NCI-H1417 (cell line): ENCODE measurements at regions not wholly inside any gene's neighbourhood (a gene's known extent, or its start where the extent isn't known, plus 50 kb on each side); places are given as distances from the start of the nearest gene placed in this dataset.
"Not testable (repeated sequence)": the region's sequence is repeated elsewhere in the genome, so short reads cannot be mapped to it uniquely, and the experiment has no call there.

ENCODE experiments used
- DNase-seq, 3 experiments: peaks; one replicate each; lab custom pipeline; 2025; lab: John Stamatoyannopoulos, UW

DNA sequence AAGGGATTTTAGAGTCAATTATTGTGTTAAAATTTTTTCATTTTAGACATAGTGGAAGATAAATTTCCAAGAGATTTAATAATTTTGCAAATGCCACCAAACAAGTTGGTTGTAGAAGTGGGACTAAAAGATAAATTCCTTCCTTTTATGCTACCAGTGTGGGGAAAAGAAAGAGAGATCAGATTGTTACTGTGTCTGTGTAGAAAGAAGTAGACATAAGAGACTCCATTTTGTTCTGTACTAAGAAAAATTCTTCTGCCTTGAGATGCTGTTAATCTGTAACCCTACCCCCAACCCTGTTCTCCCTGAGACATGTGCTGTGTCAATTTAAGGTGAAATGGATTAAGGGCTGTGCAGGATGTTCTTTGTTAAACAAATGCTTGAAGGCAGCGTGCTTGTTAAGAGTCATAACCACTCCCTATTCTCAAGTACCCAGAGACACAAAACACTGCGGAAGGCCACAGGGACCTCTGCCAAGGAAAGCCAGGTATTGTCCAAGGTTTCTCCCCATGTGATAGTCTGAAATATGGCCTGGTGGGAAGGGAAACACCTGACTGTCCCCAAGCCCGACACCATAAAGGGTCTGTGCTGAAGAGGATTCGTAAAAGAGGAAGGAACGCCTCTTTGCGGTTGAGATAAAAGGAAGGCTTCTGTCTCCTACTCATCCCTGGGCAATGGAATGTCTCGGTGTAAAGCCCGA, 117.0 kb downstream of the CEP44 start:
- peak in 1 of 3 experiments; percentile 65 for DNase-seq

DNA sequence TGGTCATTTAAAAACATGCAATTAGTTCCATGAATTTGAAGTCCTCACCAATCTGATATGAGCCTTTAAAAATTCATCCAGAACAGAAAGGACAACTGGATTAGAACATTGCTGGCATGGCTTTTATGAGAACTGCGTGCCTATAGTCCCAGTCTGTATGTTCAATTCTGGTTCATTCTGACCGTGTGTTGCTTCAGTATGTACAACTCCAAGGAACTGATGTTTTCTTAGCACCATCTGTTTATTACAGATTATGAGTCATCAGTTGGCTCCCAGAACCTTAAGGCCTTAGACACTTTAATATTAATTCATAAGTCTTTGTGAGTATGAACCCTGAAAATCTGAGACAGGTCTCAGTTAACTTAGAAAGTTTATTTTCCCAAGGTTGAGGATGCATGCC, 115.0 kb downstream of the CEP44 start:
- DNase-seq, result no peak

DNA sequence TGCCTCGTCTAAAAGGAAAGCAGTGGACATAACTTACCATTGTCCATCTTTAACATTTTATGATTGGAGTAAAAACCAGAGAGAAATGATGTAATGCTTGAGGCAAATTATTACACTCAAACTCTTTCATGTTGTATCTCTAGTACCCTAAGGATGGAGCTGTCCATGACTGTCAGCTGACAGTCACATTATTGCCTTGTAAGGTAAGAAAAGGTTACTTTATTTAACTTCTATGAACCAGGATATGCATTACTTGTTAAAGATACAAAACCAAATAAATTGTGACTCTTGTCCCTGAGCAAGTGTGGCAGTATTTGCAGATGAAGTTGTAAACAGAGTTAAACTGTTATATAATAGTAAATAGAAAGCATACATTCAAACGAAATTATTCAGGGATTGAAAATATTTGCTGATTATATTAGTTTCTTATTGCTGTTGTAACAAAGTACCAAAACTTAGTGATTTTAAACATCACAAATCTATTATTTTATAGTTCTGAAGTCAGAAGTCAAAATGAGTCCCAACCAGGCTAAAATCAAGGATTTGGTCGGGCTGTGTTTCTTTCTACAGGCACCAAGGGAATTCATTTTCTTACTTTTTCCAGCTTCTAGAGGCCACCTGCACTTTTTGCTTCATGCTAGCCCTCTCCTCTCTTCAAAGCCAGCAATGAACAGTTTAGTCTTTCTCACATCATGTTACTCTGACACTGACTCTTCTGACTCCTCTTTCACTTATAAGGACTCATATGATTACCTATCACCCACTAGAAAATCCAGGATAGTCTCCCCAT, 113.8 kb downstream of the CEP44 start:
- no peak for DNase-seq

DNA sequence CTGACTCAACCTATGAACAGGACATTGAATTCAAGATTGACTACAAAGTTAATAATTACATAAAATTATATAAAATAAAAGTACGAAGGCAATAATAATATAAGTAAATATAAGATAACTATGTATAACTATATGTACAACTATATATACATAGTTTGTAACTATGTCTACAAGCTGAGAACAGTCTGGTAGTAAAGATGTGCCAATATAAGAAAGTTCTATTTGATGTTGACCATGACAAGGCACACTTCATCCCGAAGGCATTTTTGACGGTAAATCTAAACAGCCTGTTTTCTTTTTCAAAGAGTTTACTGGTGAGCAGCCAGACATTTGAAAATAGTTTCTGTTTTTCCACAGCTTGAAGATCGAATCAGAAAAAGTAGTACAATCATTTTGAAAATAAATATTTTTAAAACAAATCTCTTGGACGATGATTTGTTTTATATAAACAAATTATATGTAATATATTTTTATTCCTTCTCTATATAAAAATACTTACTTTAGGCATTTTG, 112.9 kb downstream of the CEP44 start:
- no peak for DNase-seq

DNA sequence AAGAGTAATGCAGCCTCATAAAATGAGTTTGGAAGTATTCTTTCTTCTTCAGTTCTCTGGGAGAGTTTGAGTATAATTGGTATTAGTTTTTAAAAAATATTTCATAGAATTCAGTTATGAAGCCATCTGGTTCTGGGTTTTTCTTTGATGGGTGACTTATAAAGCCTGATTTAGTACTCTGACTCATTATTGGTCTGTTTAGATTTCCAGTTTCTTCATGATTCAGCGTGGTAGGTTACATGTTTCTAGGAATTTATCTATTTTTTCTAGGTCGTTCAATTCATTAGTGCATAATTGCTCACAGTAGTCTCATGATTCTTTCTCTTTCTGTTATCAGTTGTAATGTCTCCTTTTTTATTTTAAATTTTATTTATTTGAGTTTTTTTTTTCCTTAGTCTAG, 111.2 kb downstream of the CEP44 start:
- DNase-seq, result no peak

DNA sequence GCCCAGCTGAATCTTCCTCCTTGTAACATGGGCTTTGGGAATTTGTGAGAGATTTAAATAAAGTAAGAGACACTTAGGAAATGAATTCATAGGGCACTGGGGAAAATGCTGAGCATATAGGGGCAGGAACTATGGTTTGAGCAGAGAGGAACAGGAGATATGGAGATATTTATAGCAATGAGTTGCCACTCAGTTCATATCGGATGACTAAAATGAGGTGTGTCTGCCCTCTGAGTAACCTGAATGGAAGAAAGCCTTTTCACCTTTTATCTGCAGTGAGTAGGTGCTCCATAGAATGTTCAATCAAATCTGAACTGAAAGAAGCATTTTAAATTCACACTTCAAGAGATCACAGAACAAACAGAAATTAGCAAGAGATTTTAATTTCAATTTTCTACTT, 105.7 kb downstream of the CEP44 start:
- no peak for DNase-seq

DNA sequence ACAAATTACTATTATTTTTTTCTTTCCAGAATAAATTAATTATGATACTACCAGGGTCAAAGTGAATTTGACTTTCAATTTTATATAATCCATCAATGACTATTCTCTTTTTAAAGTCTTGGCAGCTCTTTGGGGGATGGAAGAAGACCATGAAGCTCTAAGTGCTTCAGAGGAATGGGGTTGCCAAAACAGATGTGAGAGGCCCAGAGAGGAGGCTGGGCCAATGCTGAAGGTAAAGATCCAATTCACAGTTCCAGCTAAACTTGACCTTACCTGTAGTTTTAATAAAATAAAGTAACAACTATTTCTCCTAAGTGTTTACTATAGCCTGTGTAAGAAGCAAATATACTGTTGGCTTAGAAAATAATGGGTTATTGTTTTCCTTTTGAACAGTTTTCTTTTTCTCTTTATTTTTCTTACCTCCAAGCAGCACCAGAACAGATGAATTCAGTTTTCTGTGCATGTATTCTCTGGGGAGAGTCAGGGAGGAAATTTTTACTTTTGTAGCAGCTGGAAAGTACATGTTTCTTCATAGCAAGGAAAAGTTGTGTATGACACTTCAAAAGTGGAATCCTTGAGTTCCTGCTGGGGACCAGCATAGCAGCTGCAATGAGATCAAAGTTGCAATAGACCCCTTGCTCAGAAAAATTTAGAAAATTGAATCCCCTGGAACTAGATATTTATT, 104.9 kb downstream of the CEP44 start:
- no peak for DNase-seq

DNA sequence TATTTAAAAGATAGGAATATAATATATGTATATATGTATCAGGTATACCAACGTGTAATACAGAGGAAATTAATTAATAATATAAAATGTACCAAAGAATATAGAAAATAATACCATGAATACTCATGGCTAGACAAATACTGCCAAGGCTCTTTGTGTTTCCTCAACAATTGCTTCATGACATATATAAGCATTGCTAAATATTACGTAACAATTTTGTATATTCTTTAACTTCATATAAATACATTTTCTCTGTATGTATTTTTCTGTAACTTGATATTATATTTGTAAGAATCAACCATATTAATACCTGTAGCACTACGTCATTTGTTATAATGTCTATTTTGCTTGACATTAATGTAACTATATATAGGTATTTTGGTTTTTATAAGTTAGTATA, 104.0 kb downstream of the CEP44 start:
- no peak for DNase-seq

DNA sequence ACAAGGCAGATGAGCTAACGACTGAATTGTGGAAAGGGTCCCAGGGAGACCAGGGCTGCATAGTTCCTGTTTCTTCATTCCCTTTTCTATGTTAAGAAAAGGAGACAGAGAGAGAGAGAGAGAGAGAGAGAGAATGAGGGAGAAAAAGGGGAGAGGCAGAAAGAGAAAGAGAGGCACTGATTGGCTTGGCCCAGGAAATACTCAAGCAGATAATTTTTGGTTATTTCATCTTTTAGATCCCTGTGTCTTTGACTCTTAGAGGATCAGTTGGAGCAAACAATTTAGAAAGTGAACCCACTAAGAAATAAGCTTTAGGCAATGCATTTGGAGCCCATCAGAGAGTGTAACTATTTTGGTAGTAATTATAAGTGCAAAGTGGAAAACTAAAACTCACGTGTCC, 103.4 kb downstream of the CEP44 start:
- DNase-seq, result no peak

DNA sequence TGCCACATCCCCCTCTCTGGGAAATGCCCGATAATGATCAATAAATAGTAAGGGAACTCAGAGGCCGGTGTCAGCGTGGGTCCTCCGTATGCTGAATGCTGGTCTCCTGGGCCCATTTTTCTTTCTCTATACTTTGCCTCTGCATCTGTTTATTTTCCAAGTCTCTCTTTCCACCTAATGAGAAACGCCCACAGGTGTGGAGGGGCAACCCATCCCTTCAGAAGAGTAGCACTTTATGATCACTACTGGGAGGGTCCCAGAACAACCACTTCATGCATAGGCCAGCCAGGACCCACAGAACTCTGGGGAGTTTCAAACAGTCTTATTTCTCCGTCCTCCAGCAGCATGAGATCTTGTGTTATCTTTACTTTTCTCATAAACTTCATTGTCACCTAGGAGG, 100.1 kb downstream of the CEP44 start:
- no peak for DNase-seq

DNA sequence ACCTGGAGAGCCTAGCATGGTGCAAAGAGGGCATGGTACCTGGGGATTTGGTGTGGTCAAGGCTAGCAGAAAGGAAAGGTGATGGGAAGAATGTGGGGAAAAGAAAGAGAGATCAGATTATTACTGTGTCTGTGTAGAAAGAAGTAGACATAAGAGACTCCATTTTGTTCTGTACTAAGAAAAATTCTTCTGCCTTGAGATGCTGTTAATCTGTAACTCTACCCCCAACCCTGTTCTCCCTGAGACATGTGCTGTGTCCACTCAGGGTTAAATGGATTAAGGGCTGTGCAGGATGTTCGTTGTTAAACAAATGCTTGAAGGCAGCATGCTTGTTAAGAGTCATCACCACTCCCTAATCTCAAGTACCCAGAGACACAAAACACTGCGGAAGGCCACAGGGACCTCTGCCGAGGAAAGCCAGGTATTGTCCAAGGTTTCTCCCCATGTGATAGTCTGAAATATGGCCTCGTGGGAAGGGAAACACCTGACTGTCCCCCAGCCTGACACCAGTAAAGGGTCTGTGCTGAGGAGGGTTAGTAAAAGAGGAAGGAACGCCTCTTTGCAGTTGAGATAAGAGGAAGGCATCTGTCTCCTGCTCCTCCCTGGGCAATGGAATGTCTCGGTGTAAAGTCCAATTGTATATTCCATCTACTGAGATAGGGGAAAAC, 99.4 kb downstream of the CEP44 start:
- DNase-seq, result not testable (repeated sequence)
